Fibroblast of skin of right biceps (primary cell): ENCODE measurements at regions not wholly inside any gene's neighbourhood (a gene's known extent, or its start where the extent isn't known, plus 50 kb on each side); places are given as distances from the start of the nearest gene placed in this dataset.
"Not testable (repeated sequence)": the region's sequence is repeated elsewhere in the genome, so short reads cannot be mapped to it uniquely, and the experiment has no call there.

Experiments used
- DNase-seq: peaks from one replicate; pipeline ENCODE4 v3.0.0-alpha.2; 2013

- DNase-seq = no peak
Observed at GRCh38 chr12:56872366-56872765, 61.8 kb downstream of the SDR9C7 start.

GRCh38 chr12:56867216-56867615, 67.0 kb downstream of the SDR9C7 start:
- DNase-seq = no peak

- DNase-seq = no peak
Observed at GRCh38 chr12:56866493-56866892, 67.7 kb downstream of the SDR9C7 start.

- no peak for DNase-seq
Observed at GRCh38 chr12:56864318-56864717, 69.9 kb downstream of the SDR9C7 start.

- DNase-seq = no peak
Observed at GRCh38 chr12:56863789-56864188, 70.4 kb downstream of the SDR9C7 start.

- no peak for DNase-seq
Observed at GRCh38 chr12:56862264-56862663, 71.9 kb downstream of the SDR9C7 start.

- not testable (repeated sequence) for DNase-seq
Observed at GRCh38 chr12:56853392-56853978, 80.7 kb downstream of the SDR9C7 start.

- DNase-seq = no peak
Observed at GRCh38 chr12:56851462-56851861, 82.7 kb downstream of the SDR9C7 start.

- peak; percentile 42 for DNase-seq
Observed at GRCh38 chr12:56840922-56841321, 77.8 kb downstream of the HSD17B6 start.

GRCh38 chr12:56839915-56840325, 76.8 kb downstream of the HSD17B6 start:
- DNase-seq = peak; percentile 42

- DNase-seq = no peak
Observed at GRCh38 chr12:56839489-56839848, 76.3 kb downstream of the HSD17B6 start.

GRCh38 chr12:56838621-56839488, 75.7 kb downstream of the HSD17B6 start:
- DNase-seq = peak; percentile 8
